SK-N-SH (cell line): ENCODE measurements at regions not wholly inside any gene's neighbourhood (a gene's known extent, or its start where the extent isn't known, plus 50 kb on each side); places are given as distances from the start of the nearest gene placed in this dataset.

ENCODE experiments used
- CTCF ChIP-seq: fragments of 200-600 bp; sonication (generic); IDR thresholded peaks from 2 replicates; pipeline ENCODE4 v1.6.1; 2017; ENCODE audit warnings: antibody characterized with exemption, mild to moderate bottlenecking, moderate library complexity
- EZH2phosphoT487 ChIP-seq: fragments of 200-600 bp; sonication (generic); IDR thresholded peaks from 2 replicates; pipeline ENCODE4 v1.6.1; 2017; ENCODE audit warnings: low read depth, mixed run types, mild to moderate bottlenecking, antibody characterized with exemption, moderate library complexity, borderline replicate concordance
- YY1 ChIP-seq: IDR thresholded peaks from 2 replicates; pipeline ENCODE4 v1.4.0; 2012; ENCODE audit warnings: low read depth, mild to moderate bottlenecking
- ZBTB33 ChIP-seq: IDR thresholded peaks from 2 replicates; pipeline ENCODE4 v1.4.0; 2012; ENCODE audit warnings: low read depth, borderline replicate concordance

GRCh38 chr2:15829985-15830384 lies 110.4 kb upstream of the MYCN start:
- TF ChIP-seq EZH2phosphoT487 (no peak), ZBTB33 (no peak), CTCF (no peak), YY1 (no peak)
